Adrenal gland (tissue), 5 donors: ENCODE measurements at regions not wholly inside any gene's neighbourhood (a gene's known extent, or its start where the extent isn't known, plus 50 kb on each side); places are given as distances from the start of the nearest gene placed in this dataset.
"Not testable (repeated sequence)": the region's sequence is repeated elsewhere in the genome, so short reads cannot be mapped to it uniquely, and the experiment has no call there.

Source experiments
- CTCF ChIP-seq, 6 experiments: fragments of 450-650 bp in 4 of 6; fragments of 200-600 bp in 2 of 6; sonication (generic) in 1 of 6; IDR thresholded peaks; 1 replicate in 5 of 6; 2 replicates in 1 of 6; pipeline versions ENCODE4 v1.5.1 to v1.8.0; 2016 to 2021; ENCODE audit warnings: antibody characterized with exemption in 6 of 6, mild to moderate bottlenecking in 2 of 6, moderate library complexity in 1 of 6
- POLR2A ChIP-seq, 2 donors: fragments of 450-650 bp; IDR thresholded peaks; one replicate each; pipeline ENCODE4 v1.6.1; 2017; ENCODE audit warnings: antibody characterized with exemption in 2 of 2, mild to moderate bottlenecking in 2 of 2, moderate library complexity in 1 of 2
- donor health status: DM: no; HTN: no; CAD: no.

GRCh38 chr9:67112148-67112547 is 119.8 kb upstream of the SPATA31A3 start:
- TF ChIP-seq POLR2A, CTCF (IDR thresholded peaks at IDR 0.05): not testable (repeated sequence)
